SU-DHL-6 (cell line): ENCODE measurements at regions not wholly inside any gene's neighbourhood (a gene's known extent, or its start where the extent isn't known, plus 50 kb on each side); places are given as distances from the start of the nearest gene placed in this dataset.

Experiments
- CTCF ChIP-seq: fragments of 200-600 bp; sonication (generic); IDR thresholded peaks from one replicate; pipeline ENCODE4 v1.5.1; 2017; ENCODE audit warnings: antibody characterized with exemption, mild to moderate bottlenecking, low read length, moderate library complexity; ENCODE audit not compliant: insufficient read depth, poor library complexity, severe bottlenecking
- EZH2phosphoT487 ChIP-seq: fragments of 200-600 bp; sonication (generic), shearing (Covaris generic); conservative IDR thresholded peaks from 2 replicates; pipeline ENCODE4 v1.6.1; 2018; ENCODE audit warnings: mild to moderate bottlenecking, antibody characterized with exemption, low read length, moderate library complexity, mixed read lengths

- TF ChIP-seq CTCF (no peak), EZH2phosphoT487 (no peak)
Measured at GRCh38 chr20:52071136-52071535, 120.4 kb downstream of the ZFP64 start.
